HEK293T (cell line): ENCODE measurements at regions not wholly inside any gene's neighbourhood (a gene's known extent, or its start where the extent isn't known, plus 50 kb on each side); places are given as distances from the start of the nearest gene placed in this dataset.

ENCODE experiments used
- ARNT ChIP-seq: fragments of 450-650 bp; IDR thresholded peaks from 2 replicates; pipeline ENCODE4 v1.6.1; 2017; ENCODE audit warnings: mild to moderate bottlenecking
- BHLHE40 ChIP-seq: fragments of 450-650 bp; IDR thresholded peaks from 2 replicates; pipeline ENCODE4 v1.6.1; 2016; ENCODE audit warnings: mild to moderate bottlenecking, moderate library complexity, borderline replicate concordance
- CTBP1 ChIP-seq: fragments of 450-650 bp; IDR thresholded peaks from 2 replicates; pipeline ENCODE4 v1.6.1; 2016; ENCODE audit warnings: borderline replicate concordance
- ELF4 ChIP-seq: fragments of 450-650 bp; IDR thresholded peaks from 2 replicates; pipeline ENCODE4 v1.6.1; 2017; ENCODE audit warnings: antibody characterized with exemption
- FOXA1 ChIP-seq: fragments of 450-650 bp; IDR thresholded peaks from 2 replicates; pipeline ENCODE4 v1.6.1; 2016; ENCODE audit warnings: mild to moderate bottlenecking
- FOXK2 ChIP-seq: fragments of 450-650 bp; IDR thresholded peaks from 2 replicates; pipeline ENCODE4 v1.6.1; 2016; ENCODE audit warnings: mild to moderate bottlenecking
- FOXM1 ChIP-seq: fragments of 450-650 bp; IDR thresholded peaks from 2 replicates; pipeline ENCODE4 v1.6.1; 2017; ENCODE audit warnings: mild to moderate bottlenecking, borderline replicate concordance
- L3MBTL2 ChIP-seq: fragments of 450-650 bp; conservative IDR thresholded peaks from 2 replicates; pipeline ENCODE4 v1.6.1; 2016; ENCODE audit warnings: mild to moderate bottlenecking
- NFRKB ChIP-seq: fragments of 450-650 bp; IDR thresholded peaks from 2 replicates; pipeline ENCODE4 v1.6.1; 2016; ENCODE audit warnings: mild to moderate bottlenecking, moderate library complexity
- SP1 ChIP-seq: fragments of 450-650 bp; IDR thresholded peaks from 2 replicates; pipeline ENCODE4 v1.6.1; 2017
- SUZ12 ChIP-seq: fragments of 450-650 bp; IDR thresholded peaks from 2 replicates; pipeline ENCODE4 v1.6.1; 2016; ENCODE audit warnings: mild to moderate bottlenecking
- TARDBP ChIP-seq: fragments of 450-650 bp; IDR thresholded peaks from 2 replicates; pipeline ENCODE4 v1.6.1; 2016
- ZNF384 ChIP-seq: fragments of 450-650 bp; IDR thresholded peaks from 2 replicates; pipeline ENCODE4 v1.6.1; 2016
- TF ChIP-seq, protein P1 (sequence below): fragments of 450-650 bp; IDR thresholded peaks from 2 replicates; pipeline ENCODE4 v1.6.1; 2016

DNA sequence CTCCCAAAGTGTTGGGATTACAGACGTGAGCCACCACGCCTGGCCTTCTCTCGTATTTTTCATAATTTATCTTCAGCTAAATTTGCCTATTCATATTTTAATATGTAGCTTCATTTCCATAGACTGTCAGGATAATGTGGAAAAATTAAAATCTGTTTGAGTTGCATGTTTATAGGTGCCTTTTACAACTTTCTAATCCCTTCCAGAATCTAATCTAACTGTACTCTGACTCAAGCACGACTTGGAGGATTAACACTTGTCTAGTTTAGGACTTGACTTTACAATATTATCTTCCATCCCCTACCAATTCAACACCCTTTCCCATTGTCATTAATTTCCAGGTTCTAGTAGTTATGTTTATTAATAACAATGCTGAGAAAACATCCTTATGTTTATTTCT, 1761.5 kb downstream of the MAT2B start:
- no peak for TF ChIP-seq BHLHE40
- no peak for TF ChIP-seq TARDBP
- no peak for TF ChIP-seq SUZ12
- TF ChIP-seq CTBP1: no peak
- no peak for TF ChIP-seq SP1
- TF ChIP-seq, protein P1, sequence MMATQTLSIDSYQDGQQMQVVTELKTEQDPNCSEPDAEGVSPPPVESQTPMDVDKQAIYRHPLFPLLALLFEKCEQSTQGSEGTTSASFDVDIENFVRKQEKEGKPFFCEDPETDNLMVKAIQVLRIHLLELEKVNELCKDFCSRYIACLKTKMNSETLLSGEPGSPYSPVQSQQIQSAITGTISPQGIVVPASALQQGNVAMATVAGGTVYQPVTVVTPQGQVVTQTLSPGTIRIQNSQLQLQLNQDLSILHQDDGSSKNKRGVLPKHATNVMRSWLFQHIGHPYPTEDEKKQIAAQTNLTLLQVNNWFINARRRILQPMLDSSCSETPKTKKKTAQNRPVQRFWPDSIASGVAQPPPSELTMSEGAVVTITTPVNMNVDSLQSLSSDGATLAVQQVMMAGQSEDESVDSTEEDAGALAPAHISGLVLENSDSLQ: no peak
- no peak for TF ChIP-seq FOXA1
- no peak for TF ChIP-seq L3MBTL2
- no peak for TF ChIP-seq NFRKB
- no peak for TF ChIP-seq FOXK2
- no peak for TF ChIP-seq FOXM1
- TF ChIP-seq ELF4: no peak
- no peak for TF ChIP-seq ARNT
- no peak for TF ChIP-seq ZNF384
